OCI-LY3 (cell line): ENCODE measurements at regions not wholly inside any gene's neighbourhood (a gene's known extent, or its start where the extent isn't known, plus 50 kb on each side); places are given as distances from the start of the nearest gene placed in this dataset.

Source experiments
- H2AFZ ChIP-seq: fragments of 200-600, 300-600 bp; shearing (Covaris generic); 2 replicates; pipeline ENCODE4 v1.6.0; 2014; ENCODE audit warnings: antibody characterized with exemption, low read depth, low read length
- H3K27ac ChIP-seq: fragments of 200-600, 300-600 bp; sonication (generic); 2 replicates; pipeline ENCODE4 v1.5.1; 2014; ENCODE audit warnings: mild to moderate bottlenecking, low read length, moderate library complexity, mixed read lengths
- H3K27me3 ChIP-seq: fragments of 200-600, 300-600 bp; sonication (generic); 2 replicates; pipeline ENCODE4 v1.6.1; 2014; ENCODE audit warnings: low read depth, low read length, mixed read lengths
- H3K36me3 ChIP-seq: fragments of 200-600, 300-600 bp; sonication (generic); replicated peaks from 2 replicates; pipeline ENCODE3; 2014; ENCODE audit warnings: low read depth, low read length, mixed read lengths
- H3K4me1 ChIP-seq: fragments of 300-600, 200-600 bp; sonication (generic); 2 replicates; pipeline ENCODE4 v1.6.1; 2014; ENCODE audit warnings: low read length, mixed read lengths
- H3K4me2 ChIP-seq: fragments of 200-600, 300-600 bp; sonication (generic); 2 replicates; pipeline ENCODE4 v1.6.1; 2014; ENCODE audit warnings: low read length, mixed read lengths
- H3K4me3 ChIP-seq: fragments of 300-600, 200-600 bp; sonication (generic); 2 replicates; pipeline ENCODE4 v1.5.1; 2014; ENCODE audit warnings: antibody characterized with exemption, mild to moderate bottlenecking, low read length, moderate library complexity
- H3K79me2 ChIP-seq: fragments of 300-600, 200-600 bp; shearing (Covaris generic); 2 replicates; pipeline ENCODE4 v1.6.1; 2014; ENCODE audit warnings: mild to moderate bottlenecking, low read length, mixed read lengths
- H3K9ac ChIP-seq: fragments of 300-600, 200-600 bp; shearing (Covaris generic); 2 replicates; pipeline ENCODE4 v1.6.0; 2014; ENCODE audit warnings: mild to moderate bottlenecking, low read length, moderate library complexity
- H3K9me3 ChIP-seq: fragments of 200-600, 300-600 bp; shearing (Covaris generic); 2 replicates; pipeline ENCODE4 v1.6.1; 2014; ENCODE audit warnings: low read length, mixed read lengths; ENCODE audit not compliant: insufficient read depth
- H4K20me1 ChIP-seq: fragments of 200-600, 300-600 bp; sonication (generic); 2 replicates; pipeline ENCODE4 v1.6.1; 2016; ENCODE audit warnings: low read length, mixed read lengths; ENCODE audit not compliant: insufficient read depth
- EZH2phosphoT487 ChIP-seq: fragments of 200-600 bp; shearing (Covaris generic); IDR thresholded peaks from 2 replicates; pipeline ENCODE4 v1.6.1; 2018; ENCODE audit warnings: antibody characterized with exemption, mixed run types, low read depth
- TF ChIP-seq, protein P1 (sequence below): fragments of 200-600, 300-600 bp; sonication (generic); IDR thresholded peaks from 2 replicates; pipeline ENCODE4 v1.5.1; 2014; ENCODE audit warnings: antibody characterized with exemption, low read length, low read depth

DNA sequence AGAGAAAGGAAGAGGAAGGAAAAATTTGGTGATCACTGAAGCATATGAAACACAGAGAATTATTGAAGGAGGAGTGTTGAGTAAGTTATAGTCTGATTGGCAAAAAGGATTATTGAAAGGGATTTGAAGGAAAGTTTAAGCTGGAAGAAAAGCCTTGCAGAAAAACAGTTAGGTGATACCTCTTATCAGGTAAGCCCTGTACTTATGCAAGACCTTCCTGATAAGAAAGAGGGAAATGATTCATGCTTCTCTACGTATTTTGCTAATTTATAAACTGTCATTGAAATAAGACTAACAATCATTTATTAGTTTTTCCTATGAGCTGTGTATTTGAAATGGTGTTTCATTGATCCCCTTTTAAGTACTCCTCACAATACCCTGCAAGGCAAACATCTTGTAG lies 793.9 kb upstream of the NRXN1 start:
- Histone ChIP-seq H3K4me3 (no peak overlapping the region), H3K4me2 (no peak overlapping the region), H3K9me3 (no peaks in the 10 kb centered on the region), H3K36me3 (no peaks in the 10 kb centered on the region), H3K79me2 (no peaks in the 10 kb centered on the region), H2AFZ (no peak overlapping the region), H3K9ac (no peak overlapping the region), H3K4me1 (no peaks in the 10 kb centered on the region), H3K27me3 (no peaks in the 10 kb centered on the region), H4K20me1 (no peaks in the 10 kb centered on the region), H3K27ac (no peak overlapping the region)
- TF ChIP-seq EZH2phosphoT487, result no peak
- TF ChIP-seq, protein P1, sequence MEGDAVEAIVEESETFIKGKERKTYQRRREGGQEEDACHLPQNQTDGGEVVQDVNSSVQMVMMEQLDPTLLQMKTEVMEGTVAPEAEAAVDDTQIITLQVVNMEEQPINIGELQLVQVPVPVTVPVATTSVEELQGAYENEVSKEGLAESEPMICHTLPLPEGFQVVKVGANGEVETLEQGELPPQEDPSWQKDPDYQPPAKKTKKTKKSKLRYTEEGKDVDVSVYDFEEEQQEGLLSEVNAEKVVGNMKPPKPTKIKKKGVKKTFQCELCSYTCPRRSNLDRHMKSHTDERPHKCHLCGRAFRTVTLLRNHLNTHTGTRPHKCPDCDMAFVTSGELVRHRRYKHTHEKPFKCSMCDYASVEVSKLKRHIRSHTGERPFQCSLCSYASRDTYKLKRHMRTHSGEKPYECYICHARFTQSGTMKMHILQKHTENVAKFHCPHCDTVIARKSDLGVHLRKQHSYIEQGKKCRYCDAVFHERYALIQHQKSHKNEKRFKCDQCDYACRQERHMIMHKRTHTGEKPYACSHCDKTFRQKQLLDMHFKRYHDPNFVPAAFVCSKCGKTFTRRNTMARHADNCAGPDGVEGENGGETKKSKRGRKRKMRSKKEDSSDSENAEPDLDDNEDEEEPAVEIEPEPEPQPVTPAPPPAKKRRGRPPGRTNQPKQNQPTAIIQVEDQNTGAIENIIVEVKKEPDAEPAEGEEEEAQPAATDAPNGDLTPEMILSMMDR, result no peak

DNA sequence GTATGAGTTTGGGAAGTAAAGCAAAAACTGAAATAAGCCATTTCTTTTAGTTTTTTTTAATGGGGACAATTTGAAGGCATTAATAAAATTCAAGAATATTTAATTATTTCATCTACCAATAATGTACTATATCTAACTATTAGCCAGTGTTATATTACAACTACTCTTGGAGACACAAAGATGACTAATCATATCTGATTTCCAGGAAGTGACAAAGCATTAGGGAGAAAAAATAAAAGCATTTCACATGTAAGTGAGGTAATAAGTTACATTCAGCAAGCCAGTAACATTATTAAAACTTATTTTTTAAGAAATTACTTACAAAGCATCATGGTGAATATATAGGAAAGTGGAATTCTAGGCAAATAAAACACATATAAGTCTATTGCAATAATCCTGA lies 781.3 kb upstream of the NRXN1 start:
- no peaks in the 10 kb centered on the region for H3K4me1 ChIP-seq
- H3K4me3 ChIP-seq, result no peak overlapping the region
- no peaks in the 10 kb centered on the region for H4K20me1 ChIP-seq
- no peak overlapping the region for H3K9ac ChIP-seq
- H3K27ac ChIP-seq, result no peak overlapping the region
- no peaks in the 10 kb centered on the region for H3K9me3 ChIP-seq
- H3K36me3 ChIP-seq, result no peaks in the 10 kb centered on the region
- no peak for TF ChIP-seq EZH2phosphoT487
- TF ChIP-seq, protein P1, result no peak
- no peaks in the 10 kb centered on the region for H3K27me3 ChIP-seq
- H3K79me2 ChIP-seq, result no peaks in the 10 kb centered on the region
- no peak overlapping the region for H2AFZ ChIP-seq
- no peak overlapping the region for H3K4me2 ChIP-seq

DNA sequence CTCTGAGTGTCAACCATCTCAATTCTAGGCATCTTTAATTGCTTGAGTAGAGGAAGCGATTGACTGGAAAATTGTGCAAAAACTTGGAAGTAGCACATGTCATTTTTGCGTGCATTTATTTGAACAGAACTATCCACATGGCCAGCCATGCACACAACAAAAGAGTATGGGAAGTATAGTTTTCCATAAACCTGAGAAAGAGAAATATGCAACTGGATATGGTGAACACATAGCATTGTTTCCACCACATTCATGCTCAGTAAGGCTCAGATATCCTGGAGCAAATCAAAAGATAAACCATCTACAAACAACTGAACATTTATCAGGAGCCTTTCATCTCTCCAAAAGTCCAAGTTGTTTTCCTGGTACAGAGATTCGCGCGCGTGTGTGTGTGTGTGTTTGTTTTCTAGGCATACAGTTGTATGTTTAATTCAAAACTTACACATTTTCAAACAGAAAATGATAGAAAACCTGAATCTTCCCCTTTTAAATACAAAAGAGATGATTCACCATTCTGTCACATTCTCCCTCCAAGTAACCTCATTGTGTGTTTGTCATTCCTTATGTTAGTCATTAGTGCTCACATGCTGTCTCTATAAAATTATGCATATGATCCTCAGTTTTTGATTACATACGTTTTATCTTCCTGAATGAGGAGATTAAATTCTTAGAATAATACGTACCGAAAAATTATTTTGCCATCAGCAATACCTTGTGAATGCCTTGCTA lies 780.4 kb upstream of the NRXN1 start:
- Histone ChIP-seq H3K4me2 (no peak overlapping the region), H3K4me1 (no peaks in the 10 kb centered on the region), H3K9me3 (no peaks in the 10 kb centered on the region), H2AFZ (no peak overlapping the region), H3K36me3 (no peaks in the 10 kb centered on the region), H4K20me1 (no peaks in the 10 kb centered on the region), H3K27me3 (no peaks in the 10 kb centered on the region), H3K9ac (no peak overlapping the region), H3K4me3 (no peak overlapping the region), H3K79me2 (no peaks in the 10 kb centered on the region), H3K27ac (no peak overlapping the region)
- TF ChIP-seq, protein P1, result no peak

DNA sequence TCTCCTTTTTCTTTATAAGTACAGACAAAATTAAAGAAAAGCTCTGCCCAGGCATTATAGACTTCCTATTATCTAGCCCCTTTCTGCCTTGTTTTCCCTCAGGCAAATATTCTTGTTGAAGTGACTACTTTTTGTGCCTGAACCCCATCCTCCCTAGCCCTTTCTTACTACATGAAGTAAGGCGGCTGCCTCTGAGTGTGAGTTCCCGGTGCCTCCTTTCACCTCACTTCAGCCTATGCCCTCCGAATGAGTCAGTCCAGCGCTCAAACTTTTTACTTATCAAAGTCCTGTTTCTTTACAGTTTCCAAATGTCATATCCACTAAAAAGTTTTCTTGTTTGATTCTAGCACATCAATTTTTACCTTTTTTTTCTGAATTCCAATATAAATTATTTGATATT lies 778.3 kb upstream of the NRXN1 start:
- Histone ChIP-seq H3K9me3 (no peaks in the 10 kb centered on the region), H4K20me1 (no peaks in the 10 kb centered on the region), H2AFZ (no peak overlapping the region), H3K27me3 (no peaks in the 10 kb centered on the region), H3K4me2 (no peak overlapping the region), H3K9ac (no peak overlapping the region), H3K36me3 (no peaks in the 10 kb centered on the region), H3K27ac (no peak overlapping the region), H3K4me3 (no peak overlapping the region), H3K4me1 (no peaks in the 10 kb centered on the region), H3K79me2 (no peaks in the 10 kb centered on the region)
- TF ChIP-seq, protein P1, result no peak
- no peak for TF ChIP-seq EZH2phosphoT487
